ENCODE measurements at regions not wholly inside any gene's neighbourhood (a gene's known extent, or its start where the extent isn't known, plus 50 kb on each side); places are given as distances from the start of the nearest gene placed in this dataset.

GRCh38 chr3:147930232-147930807 is 521.2 kb downstream of the ZIC1 start:
- TF ChIP-seq, protein P1, sequence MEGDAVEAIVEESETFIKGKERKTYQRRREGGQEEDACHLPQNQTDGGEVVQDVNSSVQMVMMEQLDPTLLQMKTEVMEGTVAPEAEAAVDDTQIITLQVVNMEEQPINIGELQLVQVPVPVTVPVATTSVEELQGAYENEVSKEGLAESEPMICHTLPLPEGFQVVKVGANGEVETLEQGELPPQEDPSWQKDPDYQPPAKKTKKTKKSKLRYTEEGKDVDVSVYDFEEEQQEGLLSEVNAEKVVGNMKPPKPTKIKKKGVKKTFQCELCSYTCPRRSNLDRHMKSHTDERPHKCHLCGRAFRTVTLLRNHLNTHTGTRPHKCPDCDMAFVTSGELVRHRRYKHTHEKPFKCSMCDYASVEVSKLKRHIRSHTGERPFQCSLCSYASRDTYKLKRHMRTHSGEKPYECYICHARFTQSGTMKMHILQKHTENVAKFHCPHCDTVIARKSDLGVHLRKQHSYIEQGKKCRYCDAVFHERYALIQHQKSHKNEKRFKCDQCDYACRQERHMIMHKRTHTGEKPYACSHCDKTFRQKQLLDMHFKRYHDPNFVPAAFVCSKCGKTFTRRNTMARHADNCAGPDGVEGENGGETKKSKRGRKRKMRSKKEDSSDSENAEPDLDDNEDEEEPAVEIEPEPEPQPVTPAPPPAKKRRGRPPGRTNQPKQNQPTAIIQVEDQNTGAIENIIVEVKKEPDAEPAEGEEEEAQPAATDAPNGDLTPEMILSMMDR (IDR thresholded peaks at IDR 0.05; ENCODE audit: insufficient read depth, low read length) = no peak
- TF ChIP-seq, protein P2, sequence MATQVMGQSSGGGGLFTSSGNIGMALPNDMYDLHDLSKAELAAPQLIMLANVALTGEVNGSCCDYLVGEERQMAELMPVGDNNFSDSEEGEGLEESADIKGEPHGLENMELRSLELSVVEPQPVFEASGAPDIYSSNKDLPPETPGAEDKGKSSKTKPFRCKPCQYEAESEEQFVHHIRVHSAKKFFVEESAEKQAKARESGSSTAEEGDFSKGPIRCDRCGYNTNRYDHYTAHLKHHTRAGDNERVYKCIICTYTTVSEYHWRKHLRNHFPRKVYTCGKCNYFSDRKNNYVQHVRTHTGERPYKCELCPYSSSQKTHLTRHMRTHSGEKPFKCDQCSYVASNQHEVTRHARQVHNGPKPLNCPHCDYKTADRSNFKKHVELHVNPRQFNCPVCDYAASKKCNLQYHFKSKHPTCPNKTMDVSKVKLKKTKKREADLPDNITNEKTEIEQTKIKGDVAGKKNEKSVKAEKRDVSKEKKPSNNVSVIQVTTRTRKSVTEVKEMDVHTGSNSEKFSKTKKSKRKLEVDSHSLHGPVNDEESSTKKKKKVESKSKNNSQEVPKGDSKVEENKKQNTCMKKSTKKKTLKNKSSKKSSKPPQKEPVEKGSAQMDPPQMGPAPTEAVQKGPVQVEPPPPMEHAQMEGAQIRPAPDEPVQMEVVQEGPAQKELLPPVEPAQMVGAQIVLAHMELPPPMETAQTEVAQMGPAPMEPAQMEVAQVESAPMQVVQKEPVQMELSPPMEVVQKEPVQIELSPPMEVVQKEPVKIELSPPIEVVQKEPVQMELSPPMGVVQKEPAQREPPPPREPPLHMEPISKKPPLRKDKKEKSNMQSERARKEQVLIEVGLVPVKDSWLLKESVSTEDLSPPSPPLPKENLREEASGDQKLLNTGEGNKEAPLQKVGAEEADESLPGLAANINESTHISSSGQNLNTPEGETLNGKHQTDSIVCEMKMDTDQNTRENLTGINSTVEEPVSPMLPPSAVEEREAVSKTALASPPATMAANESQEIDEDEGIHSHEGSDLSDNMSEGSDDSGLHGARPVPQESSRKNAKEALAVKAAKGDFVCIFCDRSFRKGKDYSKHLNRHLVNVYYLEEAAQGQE (IDR thresholded peaks at IDR 0.05; ENCODE audit: insufficient replicate concordance, low read depth) = no peak
- TF ChIP-seq POLR2AphosphoS5 (IDR thresholded peaks at IDR 0.05; ENCODE audit: low read depth) (no peak), GABPA (IDR thresholded peaks at IDR 0.05; ENCODE audit: low read depth) (no peak)

Data from HL-60 (cell line).